ENCODE measurements at regions not wholly inside any gene's neighbourhood (a gene's known extent, or its start where the extent isn't known, plus 50 kb on each side); places are given as distances from the start of the nearest gene placed in this dataset.
A peak's percentile ranks its signal among the peaks of the same experiment; 100 is the strongest.

GRCh38 chr18:10076502-10077030, 162.8 kb downstream of the VAPA start:
- peak; percentile 28 for TF ChIP-seq CTCF (conservative IDR thresholded peaks at IDR 0.05; ENCODE audit: low read depth, low read length)
- no peak overlapping the region for H3K4me3 ChIP-seq (ENCODE audit: low read length)
- DNase-seq (ENCODE audit: low read depth): no peak

- H3K4me3 ChIP-seq (ENCODE audit: low read length): no peak overlapping the region
- no peak for DNase-seq (ENCODE audit: low read depth)
- TF ChIP-seq CTCF (conservative IDR thresholded peaks at IDR 0.05; ENCODE audit: low read depth, low read length): no peak
Observed at GRCh38 chr18:10077986-10078385, 164.2 kb downstream of the VAPA start.

DNA sequence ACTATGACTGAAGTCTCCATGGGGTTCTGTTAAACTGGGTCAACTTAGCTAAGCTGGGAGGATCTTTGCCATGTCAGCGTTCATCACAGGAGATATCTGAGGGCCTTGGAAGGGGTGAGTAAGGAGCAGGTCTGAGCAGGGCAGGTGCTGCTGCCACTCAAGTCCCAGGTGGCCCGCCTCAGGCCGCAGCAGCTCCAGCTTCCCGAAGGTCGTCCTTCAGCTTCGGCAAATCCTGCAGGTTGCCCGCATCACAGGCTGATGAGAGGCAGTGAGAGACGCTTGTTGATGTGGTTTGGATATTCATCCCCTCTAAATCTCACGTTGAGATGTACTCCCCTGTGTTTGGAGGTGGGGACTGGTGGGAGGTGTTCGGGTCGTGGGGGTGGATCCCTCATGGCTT, 166.6 kb downstream of the VAPA start:
- H3K4me3 ChIP-seq (ENCODE audit: low read length): no peak overlapping the region
- TF ChIP-seq CTCF (conservative IDR thresholded peaks at IDR 0.05; ENCODE audit: low read depth, low read length): no peak
- DNase-seq (ENCODE audit: low read depth): no peak

DNA sequence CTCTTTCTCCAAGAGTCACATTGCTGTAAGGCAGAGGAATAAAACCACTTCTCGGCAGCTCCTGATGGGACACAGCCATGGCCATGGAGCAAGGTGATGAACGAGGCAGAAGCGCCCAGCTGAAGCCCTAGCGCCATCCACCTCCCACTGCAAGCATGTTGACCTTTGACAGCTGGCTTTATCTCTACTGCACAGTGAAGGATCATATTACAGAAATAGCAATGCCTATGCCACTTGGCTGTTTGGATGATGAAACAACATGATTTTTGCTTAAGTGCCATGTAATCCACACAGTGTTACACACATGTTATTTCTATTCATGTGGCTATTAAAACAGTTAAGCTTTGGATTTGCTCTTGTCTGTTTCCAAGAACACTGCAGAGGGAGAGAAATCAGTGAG, 167.7 kb downstream of the VAPA start:
- H3K4me3 ChIP-seq (ENCODE audit: low read length): no peak overlapping the region
- DNase-seq (ENCODE audit: low read depth): no peak
- TF ChIP-seq CTCF (conservative IDR thresholded peaks at IDR 0.05; ENCODE audit: low read depth, low read length): no peak

- no peak for TF ChIP-seq CTCF (conservative IDR thresholded peaks at IDR 0.05; ENCODE audit: low read depth, low read length)
- H3K4me3 ChIP-seq (ENCODE audit: low read length): no peak overlapping the region
- DNase-seq (ENCODE audit: low read depth): no peak
Observed at GRCh38 chr18:10085416-10085815, 171.6 kb downstream of the VAPA start.

GRCh38 chr18:10085876-10086275, 172.1 kb downstream of the VAPA start:
- no peak for TF ChIP-seq CTCF (conservative IDR thresholded peaks at IDR 0.05; ENCODE audit: low read depth, low read length)
- no peak for DNase-seq (ENCODE audit: low read depth)
- H3K4me3 ChIP-seq (ENCODE audit: low read length): no peak overlapping the region

GRCh38 chr18:10086458-10087210, 172.8 kb downstream of the VAPA start:
- DNase-seq (ENCODE audit: low read depth): peak; percentile 92
- H3K4me3 ChIP-seq (ENCODE audit: low read length): no peak overlapping the region

More at GRCh38 chr18:10086458-10087210, 172.8 kb downstream of the VAPA start:
- TF ChIP-seq CTCF (conservative IDR thresholded peaks at IDR 0.05; ENCODE audit: low read depth, low read length): no peak
